ENCODE measurements at regions not wholly inside any gene's neighbourhood (a gene's known extent, or its start where the extent isn't known, plus 50 kb on each side); places are given as distances from the start of the nearest gene placed in this dataset.

- TF ChIP-seq CTCF (IDR thresholded peaks at IDR 0.05) = no peak
- TF ChIP-seq POLR2A (IDR thresholded peaks at IDR 0.05) = no peak
Observed at GRCh38 chr9:89880161-89880560, 275.3 kb downstream of the GADD45G start.
